H1 (cell line): ENCODE measurements at regions not wholly inside any gene's neighbourhood (a gene's known extent, or its start where the extent isn't known, plus 50 kb on each side); places are given as distances from the start of the nearest gene placed in this dataset.
A peak's percentile ranks its signal among the peaks of the same experiment; 100 is the strongest.

Source experiments
- CTCF ChIA-PET: fragments of 300-600 bp; sonication (Branson Sonifier 250); formaldehyde crosslinking; loops from one replicate; lab custom pipeline; 2021; ENCODE audit not compliant: partially characterized antibody; lab: Charles Lee
- POLR2A ChIA-PET: fragments of 300-600 bp; sonication (Branson Sonifier 250); formaldehyde crosslinking; loops from one replicate; lab custom pipeline; 2021; ENCODE audit warnings: inconsistent platforms; ENCODE audit not compliant: partially characterized antibody; lab: Charles Lee
- DNase-seq, 2 experiments: peaks; one replicate each; pipeline versions ENCODE4 v3.0.0 to v3.0.0-alpha.2; 2010 to 2022; ENCODE audit warnings: low spot score in 2 of 2, low read depth in 1 of 2, mixed read lengths in 1 of 2
- FAIRE-seq: peaks from 2 replicates; lab custom pipeline; 2011; peaks lifted over from hg19 to GRCh38; lab: Jason Lieb, UNC
- H2AFZ ChIP-seq: 2 replicates; pipeline ENCODE4 v1.8.1; 2012; ENCODE audit warnings: low read length, inconsistent platforms
- H2AK5ac ChIP-seq: 2 replicates; pipeline ENCODE4 v1.6.1; 2013; ENCODE audit warnings: low read depth, low read length
- H2BK120ac ChIP-seq: replicated peaks from 2 replicates; pipeline ENCODE3; 2013; ENCODE audit warnings: low read depth, low read length, inconsistent platforms
- H2BK12ac ChIP-seq: 2 replicates; pipeline ENCODE4 v1.6.1; 2013; ENCODE audit warnings: low read depth, low read length
- H2BK15ac ChIP-seq: 2 replicates; pipeline ENCODE4 v1.6.1; 2013; ENCODE audit warnings: low read length
- H2BK20ac ChIP-seq: 2 replicates; pipeline ENCODE4 v1.6.1; 2013; ENCODE audit warnings: low read length
- H2BK5ac ChIP-seq: 2 replicates; pipeline ENCODE4 v1.6.1; 2013; ENCODE audit warnings: low read depth, low read length
- H3K14ac ChIP-seq: 2 replicates; pipeline ENCODE4 v1.6.1; 2013; ENCODE audit warnings: inconsistent platforms; ENCODE audit not compliant: insufficient read length
- H3K18ac ChIP-seq: 2 replicates; pipeline ENCODE4 v1.6.1; 2013; ENCODE audit warnings: low read length; ENCODE audit errors: extremely low read depth
- H3K23ac ChIP-seq: 2 replicates; pipeline ENCODE4 v1.6.1; 2013; ENCODE audit warnings: inconsistent platforms; ENCODE audit not compliant: insufficient read length
- H3K23me2 ChIP-seq: 2 replicates; pipeline ENCODE4 v1.6.1; 2013; ENCODE audit warnings: low read depth, low read length
- H3K27ac ChIP-seq: 2 replicates; pipeline ENCODE4 v1.6.1; 2011; ENCODE audit warnings: low read depth, low read length, inconsistent platforms
- H3K27me3 ChIP-seq, 4 experiments: replicated peaks in 1 of 4; 1 replicate in 1 of 4; 2 replicates in 3 of 4; pipeline versions ENCODE4 v1.6.1 to v1.8.1; 2011 to 2013; ENCODE audit warnings: low read length in 3 of 4, mild to moderate bottlenecking in 3 of 4, inconsistent platforms in 2 of 4, mixed read lengths in 2 of 4, moderate library complexity in 1 of 4; ENCODE audit not compliant: control insufficient read depth in 3 of 4, insufficient read depth in 3 of 4; ENCODE audit errors: extremely low read depth in 1 of 4
- H3K36me3 ChIP-seq, 4 experiments: 2 replicates each; pipeline versions ENCODE4 v1.6.1 to v1.8.1; 2011 to 2013; ENCODE audit warnings: mild to moderate bottlenecking in 4 of 4, low read length in 3 of 4, moderate library complexity in 2 of 4, control low read depth in 1 of 4, inconsistent platforms in 1 of 4; ENCODE audit not compliant: insufficient read depth in 4 of 4, control insufficient read depth in 2 of 4
- H3K4ac ChIP-seq: replicated peaks from 2 replicates; pipeline ENCODE3; 2013; ENCODE audit warnings: low read length, low read depth, mixed read lengths, inconsistent platforms; ENCODE audit not compliant: insufficient read length
- H3K4me1 ChIP-seq, 4 experiments: replicated peaks in 1 of 4; 1 replicate in 1 of 4; 2 replicates in 3 of 4; pipeline versions ENCODE4 v1.6.1 to v1.8.1; 2011 to 2013; ENCODE audit warnings: low read length in 3 of 4, inconsistent platforms in 2 of 4, mixed read lengths in 1 of 4; ENCODE audit not compliant: insufficient read depth in 4 of 4, control insufficient read depth in 3 of 4
- H3K4me2 ChIP-seq, 2 experiments: 2 replicates each; pipeline versions ENCODE4 v1.6.1 to v1.8.1; 2011 to 2013; ENCODE audit warnings: low read depth in 2 of 2, low read length in 2 of 2, control low read depth in 1 of 2, inconsistent platforms in 1 of 2, mild to moderate bottlenecking in 1 of 2; ENCODE audit not compliant: insufficient read depth in 1 of 2
- H3K4me3 ChIP-seq, 4 experiments: fragments of 200-600, 300-600 bp in 1 of 4; sonication (generic), shearing (Covaris generic), sonication (Bioruptor Twin) in 1 of 4; 2 replicates each; pipeline versions ENCODE4 v1.5.1 to v1.8.1; 2011 to 2016; ENCODE audit warnings: low read length in 4 of 4, low read depth in 3 of 4, control low read depth in 2 of 4, inconsistent platforms in 2 of 4, mild to moderate bottlenecking in 2 of 4, mixed read lengths in 1 of 4, moderate library complexity in 1 of 4; ENCODE audit not compliant: insufficient read depth in 2 of 4; ENCODE audit errors: extremely low read depth in 1 of 4
- H3K56ac ChIP-seq: replicated peaks from 2 replicates; pipeline ENCODE3; 2013; ENCODE audit warnings: low read depth, mild to moderate bottlenecking, mixed read lengths, low read length, inconsistent platforms; ENCODE audit not compliant: insufficient read length
- H3K79me1 ChIP-seq: 2 replicates; pipeline ENCODE4 v1.6.1; 2013; ENCODE audit warnings: low read depth, low read length, control low read depth
- H3K79me2 ChIP-seq, 2 experiments: 2 replicates each; pipeline versions ENCODE4 v1.6.1 to v1.8.1; 2012 to 2013; ENCODE audit warnings: low read length in 2 of 2, mild to moderate bottlenecking in 2 of 2, inconsistent platforms in 1 of 2; ENCODE audit not compliant: insufficient read depth in 2 of 2, control insufficient read depth in 1 of 2
- H3K9ac ChIP-seq, 4 experiments: replicated peaks in 1 of 4; 1 replicate in 1 of 4; 2 replicates in 3 of 4; pipeline versions ENCODE4 v1.6.1 to v1.8.1; 2011 to 2013; ENCODE audit warnings: low read depth in 3 of 4, low read length in 3 of 4, control low read depth in 2 of 4, mild to moderate bottlenecking in 2 of 4, moderate library complexity in 2 of 4, inconsistent platforms in 1 of 4; ENCODE audit errors: extremely low read depth in 1 of 4
- H3K9me3 ChIP-seq, 2 experiments: 2 replicates each; pipeline versions ENCODE4 v1.6.1 to v1.8.1; 2012 to 2013; ENCODE audit warnings: mild to moderate bottlenecking in 2 of 2, moderate library complexity in 2 of 2, control low read depth in 1 of 2, inconsistent platforms in 1 of 2, low read depth in 1 of 2, low read length in 1 of 2, mixed read lengths in 1 of 2; ENCODE audit not compliant: insufficient read depth in 2 of 2
- H4K20me1 ChIP-seq, 2 experiments: replicated peaks in 1 of 2; 2 replicates each; pipeline versions ENCODE3 to v1.8.1; 2011 to 2013; ENCODE audit warnings: inconsistent platforms in 2 of 2, low read length in 2 of 2, mild to moderate bottlenecking in 1 of 2; ENCODE audit not compliant: insufficient read depth in 2 of 2, control insufficient read depth in 1 of 2
- H4K5ac ChIP-seq: 2 replicates; pipeline ENCODE4 v1.6.1; 2013; ENCODE audit warnings: low read length, low read depth, mixed read lengths, inconsistent platforms; ENCODE audit not compliant: insufficient read length
- H4K8ac ChIP-seq: 2 replicates; pipeline ENCODE4 v1.8.0; 2013; ENCODE audit warnings: mild to moderate bottlenecking, moderate library complexity, low read length, inconsistent platforms; ENCODE audit not compliant: insufficient read depth; ENCODE audit errors: extremely low read depth
- H4K91ac ChIP-seq: replicated peaks from 2 replicates; pipeline ENCODE3; 2013; ENCODE audit warnings: low read length, mixed read lengths, inconsistent platforms; ENCODE audit not compliant: insufficient read length
- GTF2F1 ChIP-seq: IDR thresholded peaks from 2 replicates; pipeline ENCODE4 v1.6.1; 2012; ENCODE audit warnings: low read depth, low read length, improper control_type of control experiment, borderline replicate concordance
- SRF ChIP-seq: IDR thresholded peaks from 2 replicates; pipeline ENCODE4 v1.6.1; 2011; ENCODE audit warnings: mild to moderate bottlenecking, low read depth, low read length, moderate library complexity
- WGBS, 2 experiments: shearing (Covaris generic) in 1 of 2; methylation state at CpG; one replicate each; pipeline versions ENCODE4 v1.1.6 to v1.1.7; 2013 to 2015; ENCODE audit warnings: low lambda C conversion rate in 2 of 2, mixed read lengths in 2 of 2, inconsistent platforms in 1 of 2, low coverage in 1 of 2, missing lambda C conversion rate in 1 of 2; ENCODE audit not compliant: insufficient replicate concordance in 2 of 2, insufficient coverage in 1 of 2, insufficient read length in 1 of 2; ENCODE audit errors: extremely low coverage in 1 of 2, missing lambda C conversion rate in 1 of 2; 5-methylcytosine and 5-hydroxymethylcytosine counted together
- TF ChIP-seq, protein P1 (sequence below): IDR thresholded peaks from 2 replicates; pipeline ENCODE4 v1.6.1; 2012; ENCODE audit warnings: low read length, inconsistent platforms

- H2BK5ac ChIP-seq: no peak overlapping the region
- H2BK20ac ChIP-seq: no peak overlapping the region
- no peak overlapping the region for H4K5ac ChIP-seq
- no peaks in the 10 kb centered on the region for H3K23me2 ChIP-seq
- TF ChIP-seq SRF: no peak
- TF ChIP-seq, protein P1, sequence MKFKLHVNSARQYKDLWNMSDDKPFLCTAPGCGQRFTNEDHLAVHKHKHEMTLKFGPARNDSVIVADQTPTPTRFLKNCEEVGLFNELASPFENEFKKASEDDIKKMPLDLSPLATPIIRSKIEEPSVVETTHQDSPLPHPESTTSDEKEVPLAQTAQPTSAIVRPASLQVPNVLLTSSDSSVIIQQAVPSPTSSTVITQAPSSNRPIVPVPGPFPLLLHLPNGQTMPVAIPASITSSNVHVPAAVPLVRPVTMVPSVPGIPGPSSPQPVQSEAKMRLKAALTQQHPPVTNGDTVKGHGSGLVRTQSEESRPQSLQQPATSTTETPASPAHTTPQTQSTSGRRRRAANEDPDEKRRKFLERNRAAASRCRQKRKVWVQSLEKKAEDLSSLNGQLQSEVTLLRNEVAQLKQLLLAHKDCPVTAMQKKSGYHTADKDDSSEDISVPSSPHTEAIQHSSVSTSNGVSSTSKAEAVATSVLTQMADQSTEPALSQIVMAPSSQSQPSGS: no peak
- no peak for TF ChIP-seq GTF2F1
- TF ChIP-seq, all 59 proteins: peak for 0
- H3K14ac ChIP-seq: no peak overlapping the region
- H3K27ac ChIP-seq: no peak overlapping the region
- no peak overlapping the region for H4K91ac ChIP-seq
- no peaks in the 10 kb centered on the region for H3K9me3 ChIP-seq
- no peak overlapping the region for H3K23ac ChIP-seq
- H3K56ac ChIP-seq: no peak overlapping the region
- no peaks in the 10 kb centered on the region for H3K79me2 ChIP-seq
- no peaks in the 10 kb centered on the region for H3K4me1 ChIP-seq
- no peak overlapping the region for H4K8ac ChIP-seq
- H2BK15ac ChIP-seq: no peak overlapping the region
- no peak overlapping the region for H3K4me3 ChIP-seq
- no peak overlapping the region for H3K18ac ChIP-seq
- ChIA-PET POLR2A (no interaction called here), CTCF (no interaction called here)
- H3K27me3 ChIP-seq: no peaks in the 10 kb centered on the region
- no peak overlapping the region for H3K9ac ChIP-seq
- peaks cover 0 to 9% (median 2%) of the 10 kb centered on the region in 4 experiments; a peak in 5 of 8 replicates for H3K36me3 ChIP-seq
- DNase-seq: peak in 1 of 2 experiments; percentile 31
- H3K79me1 ChIP-seq: no peaks in the 10 kb centered on the region; the same call in 1 of the 2 replicates
- no peak for FAIRE-seq
- no peak overlapping the region for H2AFZ ChIP-seq
- no peak overlapping the region for H2BK12ac ChIP-seq
- H4K20me1 ChIP-seq: peaks cover 0 to 29% of the 10 kb centered on the region in 2 experiments
- 100% methylated on average over 3 of the region's 3 CpGs; no CpG with 5 or more reads in 1 of the 2 experiments for WGBS, 2 experiments
- H2AK5ac ChIP-seq: no peak overlapping the region
- H2BK120ac ChIP-seq: no peak overlapping the region
- no peak overlapping the region for H3K4me2 ChIP-seq
- no peak overlapping the region for H3K4ac ChIP-seq
Observed at GRCh38 chrX:115901241-115901640, 269.3 kb upstream of the AGTR2 start.
